Hypothalamus (tissue), 51 donors: ENCODE measurements at regions not wholly inside any gene's neighbourhood (a gene's known extent, or its start where the extent isn't known, plus 50 kb on each side); places are given as distances from the start of the nearest gene placed in this dataset.
"Not testable (repeated sequence)": the region's sequence is repeated elsewhere in the genome, so short reads cannot be mapped to it uniquely, and the experiment has no call there.

Source experiments
- DNase-seq, 51 donors: peaks; one replicate each; lab custom pipeline; 2025; lab: John Stamatoyannopoulos, UW

DNA sequence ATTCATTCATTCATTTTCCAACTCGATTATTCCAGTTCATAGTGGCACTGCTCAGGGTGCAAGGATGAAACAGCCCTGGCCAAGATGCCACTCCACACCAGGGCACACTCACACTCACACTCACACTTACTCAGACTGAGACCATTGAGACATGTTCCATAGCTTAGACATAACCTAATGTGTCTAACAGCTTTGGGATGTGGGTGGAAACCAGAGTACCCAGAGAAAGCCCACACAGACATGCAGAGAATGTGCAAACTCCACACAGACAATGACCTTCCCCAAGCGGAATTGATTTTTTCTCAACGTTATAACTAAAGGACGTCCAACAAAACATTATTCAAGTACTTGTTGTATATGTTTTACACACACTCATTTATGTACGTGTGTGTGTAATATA, 1363.5 kb downstream of the EFNA5 start:
- no peak for DNase-seq

GRCh38 chr5:106306313-106307028, 1364.3 kb downstream of the EFNA5 start:
- no peak for DNase-seq

DNA sequence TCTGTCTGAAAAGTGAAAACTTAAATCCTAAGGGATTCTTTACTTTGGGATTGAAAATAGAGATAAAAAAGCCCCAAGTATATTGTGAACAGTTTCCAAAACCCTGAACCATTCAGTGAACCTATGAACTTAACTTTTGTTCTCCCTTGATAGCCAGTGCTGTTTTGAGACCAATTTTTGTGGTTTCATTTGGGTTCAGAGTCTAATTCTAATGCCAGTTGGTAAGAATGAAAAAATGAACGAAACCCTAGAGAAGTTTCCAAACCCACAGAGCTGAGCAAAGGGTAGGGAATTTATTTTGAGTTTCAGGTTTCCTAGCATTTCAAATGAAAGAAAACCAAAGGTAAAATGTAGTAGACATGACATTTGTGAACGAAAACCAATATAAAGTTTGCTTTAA, 1366.8 kb downstream of the EFNA5 start:
- DNase-seq: no peak

- DNase-seq: no peak
Observed at GRCh38 chr5:106292654-106293053, 1378.1 kb downstream of the EFNA5 start.

- no peak for DNase-seq
Observed at GRCh38 chr5:106290841-106291240, 1379.9 kb downstream of the EFNA5 start.

DNA sequence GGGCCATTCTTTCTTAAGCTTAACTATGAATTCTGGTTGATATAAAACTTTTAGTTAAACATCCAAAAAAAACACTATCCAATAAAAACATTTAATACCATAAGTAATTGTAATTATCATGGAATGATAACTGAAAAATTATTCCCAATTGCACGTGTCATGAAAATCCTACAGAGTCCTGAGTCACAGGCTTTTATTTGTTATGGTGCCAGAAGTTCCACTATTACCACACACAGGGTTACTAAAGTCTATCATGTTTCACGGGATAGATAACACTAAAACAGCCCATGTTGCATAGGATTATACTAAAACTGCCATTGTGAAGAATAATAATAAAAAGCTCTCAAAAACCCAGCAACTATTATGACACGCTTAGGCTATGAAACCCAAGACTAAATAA, 1381.8 kb downstream of the EFNA5 start:
- DNase-seq: no peak

DNA sequence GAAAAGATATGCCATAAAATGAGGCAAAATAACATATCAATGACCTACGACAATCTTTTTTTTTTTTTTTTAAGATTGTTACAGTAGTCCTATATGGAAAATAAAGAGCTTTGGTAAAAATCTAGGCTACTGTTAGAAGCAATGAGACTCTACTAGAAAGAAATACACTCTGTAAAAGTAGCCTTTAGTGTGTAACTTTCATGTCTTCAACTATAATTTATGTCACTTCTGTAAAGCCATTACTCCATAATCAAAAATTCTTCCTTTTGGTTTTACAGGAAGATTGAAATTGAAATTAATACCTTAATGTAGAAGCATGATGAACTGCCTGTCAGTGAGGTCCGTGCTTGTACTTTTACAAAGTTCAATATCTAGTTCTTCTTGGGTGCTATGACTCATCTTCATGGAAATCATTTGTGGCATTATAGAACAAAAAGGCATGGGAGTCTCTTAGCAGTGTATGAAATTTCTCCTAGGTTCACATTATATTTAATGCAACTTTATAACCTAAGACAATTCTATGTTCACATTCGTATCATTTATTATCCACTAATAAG, 1393.1 kb downstream of the EFNA5 start:
- no peak for DNase-seq

- DNase-seq: no peak
Observed at GRCh38 chr5:106269252-106269843, 1401.4 kb downstream of the EFNA5 start.

GRCh38 chr5:106267256-106267655, 1403.5 kb downstream of the EFNA5 start:
- DNase-seq: no peak

GRCh38 chr5:106262395-106262794, 1408.3 kb downstream of the EFNA5 start:
- no peak for DNase-seq

DNA sequence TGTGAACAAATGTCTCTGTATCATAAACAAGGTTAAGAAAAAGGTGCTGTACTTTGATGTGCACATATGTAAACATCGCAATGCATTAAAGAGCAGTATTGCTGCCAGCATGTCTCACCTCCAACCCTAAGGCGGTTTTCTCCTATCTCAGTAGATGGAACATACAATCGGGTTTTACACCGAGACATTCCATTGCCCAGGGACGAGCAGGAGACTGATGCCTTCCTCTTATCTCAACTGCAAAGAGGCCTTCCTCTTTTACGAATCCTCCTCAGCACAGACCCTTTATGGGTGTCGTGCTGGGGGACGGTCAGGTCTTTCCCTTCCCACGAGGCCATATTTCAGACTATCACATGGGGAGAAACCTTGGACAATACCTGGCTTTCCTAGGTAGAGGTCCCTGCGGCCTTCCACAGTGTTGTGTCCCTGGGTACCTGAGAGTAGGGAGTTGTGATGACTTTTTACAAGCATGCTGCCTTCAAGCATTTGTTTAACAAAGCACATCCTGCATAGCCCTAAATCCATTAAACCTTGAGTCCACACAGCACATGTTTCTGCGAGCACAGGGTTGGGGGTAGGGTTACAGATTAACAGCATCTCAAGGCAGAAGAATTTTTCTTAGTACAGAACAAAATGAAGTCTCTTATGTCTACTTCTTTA, 1411.2 kb downstream of the EFNA5 start:
- not testable (repeated sequence) for DNase-seq

DNA sequence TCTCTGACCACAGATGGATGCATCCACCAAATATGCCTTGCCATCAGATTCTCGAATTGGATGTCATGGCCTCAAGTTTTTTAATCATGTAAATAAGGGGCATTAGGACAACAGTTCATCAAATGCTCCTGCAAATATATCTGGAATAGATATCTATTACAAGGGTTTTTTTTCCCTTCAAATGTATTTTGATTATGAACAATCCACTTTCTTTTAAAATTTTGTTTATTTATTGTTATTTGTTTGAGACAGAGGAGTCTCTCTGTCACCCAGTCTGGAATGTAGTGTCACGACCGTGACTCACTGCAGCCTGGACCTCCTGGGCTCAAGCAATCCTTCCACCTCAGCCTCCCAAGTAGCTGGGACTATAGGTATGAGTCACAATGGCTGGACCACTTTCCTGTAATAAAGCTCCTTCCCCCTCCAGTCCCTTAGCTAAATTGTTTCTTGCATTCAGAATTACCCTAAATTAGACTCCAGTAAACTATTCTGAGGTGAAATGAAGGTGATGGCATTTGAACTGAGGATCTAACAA, 1412.1 kb downstream of the EFNA5 start:
- DNase-seq: no peak

- no peak for DNase-seq
Observed at GRCh38 chr5:106254784-106255183, 1416.0 kb downstream of the EFNA5 start.

GRCh38 chr5:106246044-106246745, 1424.5 kb downstream of the EFNA5 start:
- DNase-seq: not testable (repeated sequence)

- no peak for DNase-seq
Observed at GRCh38 chr5:106241409-106241808, 1429.3 kb downstream of the EFNA5 start.

DNA sequence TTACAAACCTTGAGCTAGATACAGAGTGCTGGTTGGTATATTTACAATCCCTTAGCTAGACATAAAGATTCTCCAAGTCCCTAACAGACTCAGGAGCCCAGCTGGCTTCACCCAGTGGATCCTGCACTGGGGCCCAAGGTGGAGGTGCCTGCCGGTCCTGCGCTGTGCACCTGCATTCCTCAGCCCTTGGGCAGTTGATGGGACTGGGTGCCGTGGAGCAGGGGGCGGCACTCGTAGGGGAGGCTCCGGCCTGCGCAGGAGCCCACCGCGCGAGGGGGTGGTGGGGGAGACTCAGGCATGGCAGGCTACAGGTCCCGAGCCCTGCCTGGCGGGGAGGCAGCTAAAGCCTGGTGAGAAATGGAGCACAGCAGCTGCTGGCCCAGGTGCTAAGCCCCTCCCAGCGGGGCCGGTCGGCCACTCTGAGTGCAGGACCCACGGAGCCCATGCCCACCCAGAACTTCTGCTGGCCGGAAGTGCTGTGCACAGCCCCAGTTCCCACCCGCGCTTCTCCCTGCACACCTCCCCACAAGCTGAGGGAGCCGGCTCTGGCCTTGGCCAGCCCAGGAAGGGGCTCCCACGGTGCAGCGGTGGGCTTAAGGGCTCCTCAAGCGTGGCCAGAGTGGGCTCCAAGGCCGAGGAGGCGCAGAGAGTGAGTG, 1464.7 kb downstream of the EFNA5 start:
- no peak for DNase-seq

DNA sequence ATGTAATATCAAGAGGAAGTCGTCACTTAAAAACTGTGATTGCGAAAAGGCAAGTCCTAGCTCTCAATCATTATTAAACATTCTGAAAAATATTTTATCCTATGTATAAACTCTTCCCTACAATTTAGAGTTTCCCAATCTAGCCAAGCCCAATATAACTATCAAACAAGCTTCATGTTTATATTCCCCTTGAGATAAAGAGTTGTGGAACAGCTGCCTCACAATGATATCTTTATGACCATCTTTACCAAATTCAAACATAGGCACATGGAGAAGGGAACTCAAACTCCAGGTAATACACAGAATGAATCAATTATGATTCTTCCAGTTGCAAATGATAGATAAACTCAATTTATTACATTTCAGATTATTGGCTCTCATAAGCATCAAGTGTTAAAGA, 1468.7 kb downstream of the EFNA5 start:
- DNase-seq: no peak

DNA sequence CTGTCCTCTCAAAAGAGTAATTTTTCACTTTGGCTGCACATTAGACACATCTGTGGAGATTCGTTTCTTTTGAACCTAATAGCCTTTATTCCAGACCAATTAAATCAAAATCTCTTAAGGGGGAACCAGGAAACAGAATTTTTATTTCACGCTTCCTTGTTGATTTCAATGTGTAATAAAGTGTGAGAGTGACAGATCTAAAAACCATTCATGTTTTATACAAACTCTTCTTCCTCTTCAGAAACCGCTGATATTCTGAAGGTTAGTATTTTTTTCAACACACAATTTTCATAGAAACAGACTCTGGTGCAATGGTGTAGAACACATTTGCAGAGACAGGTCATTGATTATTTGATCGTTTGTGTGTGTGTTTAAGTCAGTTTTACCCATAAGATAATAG, 1469.8 kb downstream of the EFNA5 start:
- no peak for DNase-seq

DNA sequence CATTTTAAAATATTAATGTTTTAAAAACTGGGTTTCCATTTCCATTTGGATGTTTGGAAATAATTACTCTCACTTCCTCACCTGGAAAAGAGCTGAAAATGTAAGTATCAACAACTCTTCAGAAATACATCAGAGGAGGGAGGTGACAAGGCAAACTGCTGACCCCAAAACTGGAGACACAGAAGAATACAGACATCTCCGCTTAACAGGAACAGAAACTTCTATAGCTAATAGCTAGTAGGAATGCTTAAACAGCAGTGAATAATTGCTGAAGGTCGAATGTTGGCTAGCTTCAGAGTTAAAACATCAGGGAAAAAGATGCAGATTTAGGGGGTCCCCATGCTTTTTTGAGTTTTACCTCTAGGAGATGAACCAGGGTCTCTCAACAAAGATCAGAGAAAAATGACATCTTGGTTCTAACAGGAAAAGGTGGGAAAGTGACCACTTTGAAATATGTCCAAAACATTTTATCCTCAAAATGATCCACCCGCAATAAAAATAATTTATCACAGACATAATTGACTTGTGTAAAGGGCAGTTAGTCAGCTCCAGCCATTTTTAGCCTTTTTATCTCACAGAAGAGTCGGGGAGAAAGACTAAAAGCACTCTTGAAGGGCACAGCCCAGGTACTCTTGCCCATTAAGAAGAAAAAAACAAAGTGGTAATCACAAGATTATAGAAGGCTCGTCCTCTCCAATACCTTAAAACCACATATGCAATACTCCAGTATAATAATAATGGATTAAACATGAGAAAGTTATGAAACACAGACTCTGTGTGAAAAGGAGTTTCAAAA, 1474.9 kb downstream of the EFNA5 start:
- DNase-seq: no peak
